Common myeloid progenitor, CD34-positive (primary cell): ENCODE measurements at regions not wholly inside any gene's neighbourhood (a gene's known extent, or its start where the extent isn't known, plus 50 kb on each side); places are given as distances from the start of the nearest gene placed in this dataset.

ENCODE experiments used
- CTCF ChIA-PET: fragments of 350-600 bp; sonication (Branson Sonifier 250); formaldehyde crosslinking; loops from one replicate; lab custom pipeline; 2021; ENCODE audit warnings: antibody characterized with exemption; lab: Charles Lee
- POLR2A ChIA-PET: fragments of 350-600 bp; sonication (Branson Sonifier 250); formaldehyde crosslinking; loops from one replicate; lab custom pipeline; 2021; ENCODE audit warnings: antibody characterized with exemption; lab: Charles Lee
- DNase-seq, 3 donors: peaks; one replicate each; pipeline versions ENCODE4 v3.0.0 to v3.0.0-alpha.2; 2013
- H3K27ac ChIP-seq, 2 experiments: 1 replicate in 1 of 2; 2 replicates in 1 of 2; pipeline ENCODE4 v1.7.0; 2013; ENCODE audit warnings: inconsistent platforms in 2 of 2, low read length in 2 of 2, mild to moderate bottlenecking in 2 of 2, low read depth in 1 of 2, moderate library complexity in 1 of 2; ENCODE audit not compliant: severe bottlenecking in 2 of 2, insufficient read depth in 1 of 2, poor library complexity in 1 of 2
- H3K27me3 ChIP-seq, 5 experiments: replicated peaks in 2 of 5; 1 replicate in 3 of 5; 2 replicates in 2 of 5; pipeline versions ENCODE4 v1.6.1 to v1.7.0; 2013; ENCODE audit warnings: low read length in 4 of 5, mild to moderate bottlenecking in 2 of 5, moderate library complexity in 2 of 5, inconsistent platforms in 1 of 5; ENCODE audit not compliant: insufficient read depth in 5 of 5, control insufficient read depth in 4 of 5
- H3K36me3 ChIP-seq, 4 experiments: 1 replicate in 2 of 4; 2 replicates in 2 of 4; pipeline versions ENCODE4 v1.6.1 to v1.7.0; 2013; ENCODE audit warnings: low read length in 3 of 4, control low read depth in 1 of 4, mild to moderate bottlenecking in 1 of 4; ENCODE audit not compliant: control insufficient read depth in 4 of 4, insufficient read depth in 4 of 4
- H3K4me1 ChIP-seq, 4 experiments: 1 replicate in 3 of 4; 2 replicates in 1 of 4; pipeline versions ENCODE4 v1.6.1 to v1.7.1; 2013; ENCODE audit warnings: low read length in 3 of 4, mild to moderate bottlenecking in 3 of 4, control low read depth in 1 of 4, inconsistent platforms in 1 of 4, moderate library complexity in 1 of 4; ENCODE audit not compliant: control insufficient read depth in 4 of 4, insufficient read depth in 4 of 4; ENCODE audit errors: control extremely low read depth in 1 of 4
- H3K4me3 ChIP-seq, 7 experiments: 1 replicate in 4 of 7; 2 replicates in 3 of 7; pipeline versions ENCODE4 v1.5.1 to v1.7.0; 2013; ENCODE audit warnings: mild to moderate bottlenecking in 7 of 7, low read length in 6 of 7, moderate library complexity in 6 of 7, inconsistent platforms in 2 of 7, low read depth in 2 of 7, control low read depth in 1 of 7; ENCODE audit not compliant: insufficient read depth in 4 of 7, control insufficient read depth in 1 of 7; ENCODE audit errors: extremely low read depth in 1 of 7
- H3K9me3 ChIP-seq, 5 experiments: 1 replicate in 4 of 5; 2 replicates in 1 of 5; pipeline versions ENCODE4 v1.6.1 to v1.7.1; 2013; ENCODE audit warnings: low read length in 4 of 5, mild to moderate bottlenecking in 2 of 5, inconsistent platforms in 1 of 5, low read depth in 1 of 5, moderate library complexity in 1 of 5; ENCODE audit not compliant: control insufficient read depth in 4 of 5, insufficient read depth in 2 of 5; ENCODE audit errors: control extremely low read depth in 1 of 5
- WGBS: methylation state at CpG from one replicate; pipeline ENCODE4 v1.1.5; 2013; ENCODE audit not compliant: insufficient coverage; 5-methylcytosine and 5-hydroxymethylcytosine counted together

DNA sequence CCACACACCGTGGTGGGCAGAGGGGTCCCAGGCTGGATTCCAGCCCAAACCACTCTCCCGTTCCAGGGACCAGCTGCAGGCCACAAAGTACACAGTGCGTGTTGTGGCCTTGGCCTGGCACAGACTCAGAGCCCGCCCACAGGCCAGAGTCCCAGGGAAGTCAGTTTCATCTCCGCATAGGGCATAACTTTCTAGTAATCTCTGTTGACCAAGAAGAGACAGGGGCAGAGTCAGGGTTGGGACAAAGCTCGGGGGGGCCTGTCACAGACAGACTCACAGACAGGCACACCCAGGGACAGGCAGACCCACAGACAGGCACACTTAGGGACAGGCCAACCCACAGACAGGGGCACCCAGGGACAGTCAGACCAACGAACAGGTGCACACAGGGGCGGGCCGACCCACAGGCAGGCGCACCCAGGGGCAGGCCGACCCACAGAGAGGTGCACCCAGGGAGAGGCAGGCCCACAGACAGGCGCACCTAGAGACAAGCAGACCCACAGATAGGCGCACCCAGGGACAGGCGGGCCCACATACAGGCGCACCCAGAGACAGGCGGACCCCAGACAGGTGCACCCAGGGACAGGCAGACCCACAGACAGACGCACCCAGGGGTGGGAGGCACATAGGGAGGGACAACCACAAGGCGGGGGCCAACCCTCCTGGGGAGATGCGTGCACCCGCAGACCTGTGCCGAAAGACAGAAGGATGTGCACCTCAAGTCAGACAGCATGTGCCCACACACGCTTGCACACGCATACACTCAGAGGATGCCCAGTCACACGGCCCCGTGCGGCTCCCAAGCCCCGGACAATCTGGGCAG, 323.3 kb upstream of the RTL1 start:
- Histone ChIP-seq H3K4me1 (peaks cover 0 to 44% (median 29%) of the 10 kb centered on the region in 4 experiments), H3K27ac (no peak overlapping the region), H3K27me3 (no peaks in the 10 kb centered on the region), H3K9me3 (no peaks in the 10 kb centered on the region), H3K4me3 (no peak overlapping the region), H3K36me3 (no peaks in the 10 kb centered on the region)
- ChIA-PET CTCF (interaction anchor here (0.8 to 2.1 kb wide), 5 partner anchors 8 to 702 kb away, joined by 3 to 10 read pairs (median 3); no protein-coding TSS in a partner anchor), POLR2A (interaction anchor here (1.4 kb wide), 1 partner anchor 106 kb away, joined by 3 read pairs; no protein-coding TSS in a partner anchor)
- peak in 1 of 3 donors; percentile 7 for DNase-seq
- WGBS = 81% methylated on average over 25 of the region's 27 CpGs

DNA sequence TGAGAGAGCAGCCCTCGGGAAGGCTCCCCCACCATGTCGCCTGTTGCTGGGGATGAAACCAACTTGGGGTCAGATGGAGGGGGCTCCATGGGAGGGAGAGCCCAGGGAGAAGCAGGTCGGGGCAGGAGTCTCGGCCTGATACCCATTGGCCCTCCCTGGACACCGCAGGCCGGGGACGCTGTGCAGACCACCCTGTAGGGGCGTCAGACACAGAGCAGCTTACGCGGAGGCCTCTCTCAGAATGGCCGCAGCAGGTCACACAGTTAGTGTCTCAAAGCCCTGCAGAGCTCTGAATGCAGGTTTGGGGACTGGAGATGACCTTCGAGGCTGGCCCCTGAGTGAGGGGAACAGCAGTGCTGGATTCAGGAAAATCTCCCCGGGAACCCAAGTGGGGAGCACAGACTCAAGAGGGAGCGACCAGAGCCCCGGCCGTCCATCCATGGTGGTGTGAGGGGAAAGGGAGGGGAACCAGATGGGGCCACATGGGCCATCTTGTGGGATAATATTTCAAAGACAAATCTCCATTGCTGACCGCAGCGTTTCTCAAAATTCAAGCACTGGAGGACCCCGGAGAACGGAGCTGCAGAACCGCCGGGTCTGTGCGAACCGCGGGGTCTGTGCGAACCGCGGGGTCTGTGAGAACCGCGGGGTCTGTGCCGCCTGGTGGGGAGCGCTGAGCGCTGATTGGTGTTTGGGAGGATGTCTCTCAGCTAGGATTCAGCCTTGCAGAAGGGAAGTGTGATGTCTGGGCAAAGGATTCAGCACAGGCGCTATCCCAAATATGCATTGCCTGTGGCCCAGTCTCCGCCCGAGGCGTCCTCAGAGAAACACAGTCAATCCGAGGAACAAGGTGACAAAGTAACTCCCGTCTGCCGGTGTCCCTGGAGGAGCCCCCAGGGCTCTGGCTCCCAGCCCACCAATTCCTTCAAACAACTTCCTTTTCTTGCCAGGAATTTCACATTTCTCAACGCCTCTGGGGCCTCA, 324.4 kb upstream of the RTL1 start:
- CTCF ChIA-PET = interaction anchor here (1.3 kb wide), 1 partner anchor 517 kb away, joined by 3 read pairs; no protein-coding TSS in a partner anchor
- Histone ChIP-seq H3K9me3 (no peaks in the 10 kb centered on the region), H3K27me3 (no peaks in the 10 kb centered on the region), H3K4me1 (peaks cover 0 to 43% (median 37%) of the 10 kb centered on the region in 4 experiments), H3K36me3 (no peaks in the 10 kb centered on the region), H3K27ac (no peak overlapping the region), H3K4me3 (no peak overlapping the region)
- POLR2A ChIA-PET = no interaction called here
- no peak for DNase-seq
- WGBS = 93% methylated on average over 37 of the region's 41 CpGs

DNA sequence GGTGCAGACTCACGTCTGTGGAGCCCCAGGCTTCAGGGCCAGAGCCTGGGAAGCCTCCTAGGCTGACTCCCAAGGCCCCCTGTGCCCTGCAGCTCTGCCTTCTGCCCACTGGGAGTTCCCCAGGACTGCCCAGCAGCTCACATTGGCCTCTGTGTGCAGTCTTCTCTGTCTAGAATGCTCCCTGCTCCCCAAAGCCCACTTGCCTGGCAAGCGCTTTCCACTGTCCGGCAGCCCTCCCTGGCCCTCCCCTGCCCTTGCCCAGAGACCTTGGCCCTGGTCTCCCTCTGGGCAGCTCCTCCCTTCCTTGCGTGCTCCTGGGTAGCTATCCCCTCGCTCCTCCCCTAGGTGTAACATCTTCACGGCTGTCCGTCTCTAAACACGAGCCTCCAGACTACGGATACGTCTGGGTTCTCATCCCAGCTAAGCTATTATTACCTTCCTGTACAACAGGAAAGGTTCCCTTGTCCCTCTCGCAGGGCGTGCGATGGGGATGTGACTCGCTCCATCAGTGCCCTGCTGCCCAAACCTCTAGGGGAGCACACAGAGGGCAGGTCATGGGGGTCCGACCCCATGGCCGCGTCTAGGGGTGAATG, 325.5 kb upstream of the RTL1 start:
- H3K4me3 ChIP-seq = no peak overlapping the region
- WGBS = 96% methylated on average over 14 of the region's 17 CpGs
- no peaks in the 10 kb centered on the region for H3K27me3 ChIP-seq
- DNase-seq = no peak
- H3K4me1 ChIP-seq = peaks cover 0 to 50% (median 46%) of the 10 kb centered on the region in 4 experiments
- no peaks in the 10 kb centered on the region for H3K9me3 ChIP-seq
- ChIA-PET POLR2A (no interaction called here), CTCF (interaction anchor here (1.3 kb wide), 1 partner anchor 518 kb away, joined by 3 read pairs; no protein-coding TSS in a partner anchor)
- H3K36me3 ChIP-seq = no peaks in the 10 kb centered on the region
- H3K27ac ChIP-seq = no peak overlapping the region

DNA sequence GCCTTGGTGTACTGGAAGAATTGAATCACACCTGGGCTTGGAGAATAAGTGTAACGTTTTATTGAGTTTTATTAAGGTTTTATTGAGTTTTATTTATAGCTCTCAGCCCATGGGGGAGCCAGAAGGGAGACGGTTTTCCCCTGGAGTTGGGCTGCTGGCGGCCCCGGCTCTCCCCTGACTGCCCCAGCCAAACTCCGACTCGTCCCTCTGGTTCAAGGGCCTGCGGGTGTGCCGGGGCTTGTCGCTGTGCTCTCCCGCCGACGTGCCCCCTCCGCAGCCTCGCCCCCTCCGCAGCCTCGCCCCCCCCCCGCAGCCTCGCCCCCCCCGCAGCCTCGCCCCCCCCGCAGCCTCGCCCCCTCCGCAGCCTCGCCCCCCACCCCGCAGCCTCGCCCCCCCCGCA, 326.1 kb upstream of the RTL1 start:
- Histone ChIP-seq H3K27ac (no peak overlapping the region), H3K27me3 (no peaks in the 10 kb centered on the region), H3K9me3 (no peaks in the 10 kb centered on the region), H3K36me3 (no peaks in the 10 kb centered on the region), H3K4me3 (no peak overlapping the region), H3K4me1 (peaks cover 0 to 56% (median 49%) of the 10 kb centered on the region in 4 experiments)
- DNase-seq = no peak
- WGBS = 82% methylated on average over 4 of the region's 27 CpGs
- POLR2A ChIA-PET = no interaction called here
- CTCF ChIA-PET = no interaction called here

DNA sequence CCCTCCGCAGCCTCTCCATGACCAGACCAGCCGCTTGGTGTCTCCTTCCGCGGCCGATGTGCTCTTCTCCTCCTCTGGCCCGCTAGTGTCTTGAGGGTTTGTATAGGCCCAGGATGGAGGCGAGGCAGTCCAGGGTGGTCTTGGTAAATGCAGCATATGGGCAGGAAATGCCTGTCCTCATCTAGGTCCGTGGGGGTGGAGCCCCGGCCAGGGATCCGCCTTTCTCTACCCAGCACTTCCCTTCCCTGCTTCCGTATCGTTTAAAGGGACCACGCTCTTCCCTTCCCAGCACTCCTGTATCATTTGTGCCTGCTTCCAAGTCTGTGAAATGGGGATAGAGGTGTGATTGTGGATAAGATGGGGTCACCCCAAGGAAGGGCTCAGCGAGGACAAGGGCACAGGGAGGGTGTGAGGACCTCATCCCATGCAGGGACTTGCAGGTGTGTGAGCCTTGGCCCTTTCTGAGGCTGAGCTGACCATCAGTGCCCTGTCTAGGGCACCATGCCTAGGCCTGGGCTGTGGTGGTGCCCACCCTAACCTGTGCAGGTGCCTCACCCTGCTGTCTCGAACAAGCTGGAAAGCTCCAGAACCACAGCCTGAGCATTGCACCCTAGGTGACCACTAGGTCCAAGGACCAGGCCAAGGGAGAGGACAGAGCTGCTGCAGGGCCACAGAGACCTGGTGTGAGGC, 326.8 kb upstream of the RTL1 start:
- no peak overlapping the region for H3K27ac ChIP-seq
- CTCF ChIA-PET = interaction anchor here (1.0 to 1.1 kb wide), 2 partner anchors 13 to 324 kb away, joined by 3 read pairs; no protein-coding TSS in a partner anchor
- H3K4me3 ChIP-seq = no peak overlapping the region
- no peaks in the 10 kb centered on the region for H3K36me3 ChIP-seq
- no peak for DNase-seq
- no peaks in the 10 kb centered on the region for H3K9me3 ChIP-seq
- POLR2A ChIA-PET = no interaction called here
- 79% methylated on average over 5 of the region's 15 CpGs for WGBS
- peaks cover 0 to 56% (median 50%) of the 10 kb centered on the region in 4 experiments for H3K4me1 ChIP-seq
- no peaks in the 10 kb centered on the region for H3K27me3 ChIP-seq

DNA sequence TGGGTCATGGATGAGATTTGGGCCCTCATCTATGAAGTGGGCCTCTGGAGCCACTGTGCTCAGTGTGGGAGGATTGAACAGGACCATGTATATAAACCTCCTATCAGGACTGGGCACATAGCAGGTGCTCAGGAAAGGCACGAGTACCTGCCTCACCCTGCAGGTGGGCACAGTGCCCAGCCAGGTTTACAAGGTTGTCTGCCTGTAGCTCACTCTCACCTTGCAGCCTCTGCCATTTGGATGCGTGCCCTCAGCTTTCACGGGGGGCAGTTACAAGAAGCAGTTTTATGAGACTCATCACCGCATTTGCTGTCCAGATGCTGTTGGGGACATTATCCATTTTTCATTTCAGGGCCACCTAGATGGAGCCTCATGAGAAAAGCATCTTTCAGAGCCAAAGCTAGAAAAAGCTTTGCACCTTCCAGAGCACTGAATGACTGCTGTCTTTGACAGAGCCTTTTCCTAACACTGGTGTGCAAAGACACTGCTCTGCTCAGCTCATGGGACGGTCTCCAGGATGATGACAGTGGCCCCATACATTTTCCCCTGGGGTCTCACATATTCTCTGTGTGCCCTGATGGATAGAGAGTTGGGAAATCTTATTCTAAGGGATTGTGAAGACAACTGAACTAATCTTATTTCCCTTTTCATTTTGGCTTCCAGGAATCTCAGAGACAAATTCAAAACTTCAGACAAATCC, 327.5 kb upstream of the RTL1 start:
- no peak for DNase-seq
- Histone ChIP-seq H3K27me3 (no peaks in the 10 kb centered on the region), H3K36me3 (no peaks in the 10 kb centered on the region), H3K4me3 (no peak overlapping the region), H3K9me3 (no peaks in the 10 kb centered on the region), H3K27ac (no peak overlapping the region), H3K4me1 (peaks cover 0 to 52% (median 44%) of the 10 kb centered on the region in 4 experiments)
- WGBS = 97% methylated on average over 4 of the region's 5 CpGs
- CTCF ChIA-PET = interaction anchor here (1.0 to 1.1 kb wide), 2 partner anchors 14 to 325 kb away, joined by 3 read pairs; no protein-coding TSS in a partner anchor
- POLR2A ChIA-PET = no interaction called here
